GM21529 (cell line): ENCODE measurements at regions not wholly inside any gene's neighbourhood (a gene's known extent, or its start where the extent isn't known, plus 50 kb on each side); places are given as distances from the start of the nearest gene placed in this dataset.

Source experiments
- ATAC-seq: cut with Tn5 transposase; IDR thresholded peaks from one replicate; pipeline ENCODE4 v1.9.1; 2021; ENCODE audit not compliant: unreplicated experiment

DNA sequence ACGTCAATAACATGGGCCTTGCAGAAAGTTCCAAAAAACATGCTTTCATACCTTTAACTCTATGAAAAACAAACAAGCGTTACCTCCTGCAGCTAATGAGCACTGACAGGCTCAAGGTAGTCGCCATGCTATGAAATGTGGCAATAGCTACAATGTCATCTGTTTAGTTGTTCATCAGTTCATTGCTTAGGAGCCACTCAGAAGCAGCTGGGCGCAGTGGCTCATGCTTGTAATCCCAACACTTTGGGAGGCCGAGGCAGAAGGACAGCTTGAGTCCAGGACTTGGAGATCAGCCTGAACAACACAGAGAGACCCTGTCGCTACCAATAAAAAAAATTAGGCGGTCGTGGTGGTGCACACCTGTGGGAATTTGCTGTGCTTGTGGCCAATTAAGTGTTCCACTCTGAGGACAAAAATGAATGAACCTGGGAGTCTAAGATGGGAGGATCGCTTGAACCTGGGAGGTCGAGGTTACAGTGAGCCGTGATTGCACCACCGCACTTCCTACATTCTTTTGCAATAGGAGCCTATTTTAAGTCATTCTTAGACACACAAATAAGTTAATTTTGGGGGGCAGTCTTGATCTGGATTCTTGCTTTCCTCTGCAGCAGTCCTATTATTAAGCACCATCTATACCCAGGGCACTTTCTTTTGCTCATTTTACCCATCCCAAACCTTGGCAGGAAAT is 276.2 kb upstream of the KLF14 start:
- ATAC-seq = no peak

DNA sequence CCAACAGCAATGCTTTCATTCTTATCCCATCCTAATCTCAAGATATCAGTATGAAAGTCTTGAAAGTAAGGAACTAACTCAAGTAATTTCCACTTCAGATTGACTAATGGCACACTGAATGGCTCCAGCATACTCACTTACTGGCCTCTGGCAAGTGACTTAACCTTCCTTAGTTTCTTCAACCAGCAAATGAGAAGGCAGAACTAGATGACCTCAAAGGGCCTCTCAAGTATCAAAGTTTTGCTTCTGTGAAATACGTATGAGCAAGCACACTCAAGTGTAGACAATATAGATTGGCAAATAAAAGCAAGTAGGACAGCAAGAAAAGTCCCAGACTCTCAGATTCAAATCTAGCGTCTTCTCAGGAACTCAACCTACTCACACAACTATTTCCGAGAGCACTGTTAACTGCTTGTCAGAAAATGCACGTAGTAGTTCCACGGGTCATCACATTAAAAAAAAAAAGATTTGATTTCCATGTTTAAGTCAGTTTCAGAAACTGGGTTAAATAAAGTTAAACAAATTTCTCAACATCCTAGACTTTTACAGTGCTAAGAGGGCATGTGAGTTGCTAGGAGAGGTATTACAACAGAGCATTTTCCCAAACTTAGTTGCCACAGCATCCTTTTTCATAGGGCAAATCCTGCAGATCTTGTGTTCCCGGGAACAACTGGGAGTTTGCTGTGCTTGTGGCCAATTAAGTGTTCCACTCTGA is 276.9 kb upstream of the KLF14 start:
- ATAC-seq = peak; percentile 28

DNA sequence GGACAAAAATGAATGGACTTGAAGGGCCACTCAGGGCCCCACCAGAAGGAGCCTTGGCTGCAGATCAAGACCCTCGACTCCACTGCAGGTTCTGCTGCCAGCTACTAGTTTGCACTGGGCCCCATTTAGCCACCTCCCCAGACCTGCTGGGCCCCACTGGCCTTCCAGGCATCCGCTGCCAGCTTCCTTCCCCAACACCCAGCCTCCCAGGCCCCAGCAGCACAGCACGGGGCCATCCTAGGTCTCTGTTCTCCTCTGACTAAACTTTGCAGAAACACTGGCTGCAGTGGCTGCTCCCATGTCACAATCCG is 277.4 kb upstream of the KLF14 start:
- no peak for ATAC-seq

DNA sequence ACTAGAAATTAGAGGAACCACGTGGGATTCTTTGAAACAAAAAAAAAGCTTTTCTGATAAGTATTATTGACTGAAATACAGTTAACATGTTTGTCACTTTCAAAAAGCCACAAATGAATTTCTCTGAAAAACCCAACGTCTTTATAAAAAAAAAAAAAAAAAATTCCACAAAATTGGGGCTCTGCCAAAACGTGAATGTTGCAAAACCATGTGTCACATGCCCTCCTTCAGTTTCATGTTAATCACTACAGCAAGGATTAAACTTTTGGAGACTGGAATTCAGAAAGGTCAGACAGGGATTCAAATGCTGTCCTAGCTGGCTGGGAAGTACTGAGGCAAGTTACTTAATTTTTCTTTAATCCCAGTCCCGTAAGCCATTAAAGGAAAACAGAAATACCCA is 278.0 kb upstream of the KLF14 start:
- ATAC-seq = no peak

DNA sequence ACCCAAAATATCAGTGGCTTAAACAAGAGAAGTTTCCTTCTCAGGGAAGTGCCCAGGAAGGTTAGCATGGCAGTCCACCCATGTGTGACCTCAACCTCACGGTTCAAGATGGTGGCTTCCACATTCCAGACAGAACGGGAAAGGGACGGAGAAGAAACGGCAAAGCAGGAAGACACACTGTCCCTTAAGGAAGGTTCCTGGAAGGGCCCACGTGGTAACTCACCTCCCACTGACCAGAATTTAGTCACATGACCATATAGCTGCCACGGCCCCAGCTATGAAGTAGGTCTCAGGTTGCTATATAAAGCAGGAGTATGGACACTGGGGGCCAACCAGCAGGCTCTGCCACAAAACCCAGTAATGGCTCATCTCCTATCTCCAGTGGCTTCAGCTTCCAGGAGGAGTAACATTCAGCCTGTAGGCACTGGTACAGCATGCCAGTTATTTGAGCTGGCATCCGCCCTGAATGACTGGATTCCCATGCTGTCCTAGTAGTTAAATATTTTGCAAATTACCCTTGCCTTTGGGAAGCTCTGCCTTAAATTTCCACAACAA is 278.5 kb upstream of the KLF14 start:
- no peak for ATAC-seq

DNA sequence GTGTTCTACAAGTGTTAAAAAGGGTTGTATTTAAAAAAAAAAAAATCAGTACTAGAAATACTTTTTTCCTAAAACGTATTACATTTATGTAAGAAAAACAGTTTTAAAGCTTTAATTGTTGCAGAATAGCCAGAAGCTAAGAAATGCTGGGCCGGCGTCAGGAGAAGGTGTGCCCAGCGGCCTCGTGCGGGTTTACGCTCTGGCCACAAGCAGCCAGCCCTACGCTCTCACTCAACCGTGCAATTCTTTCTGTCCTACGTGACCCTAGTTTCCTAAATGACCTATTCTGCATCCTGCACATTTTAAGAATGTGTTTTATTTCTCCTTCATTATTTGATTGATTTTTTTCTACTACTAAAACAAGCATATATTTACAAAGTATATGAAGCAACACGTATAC is 279.7 kb upstream of the KLF14 start:
- ATAC-seq = no peak

DNA sequence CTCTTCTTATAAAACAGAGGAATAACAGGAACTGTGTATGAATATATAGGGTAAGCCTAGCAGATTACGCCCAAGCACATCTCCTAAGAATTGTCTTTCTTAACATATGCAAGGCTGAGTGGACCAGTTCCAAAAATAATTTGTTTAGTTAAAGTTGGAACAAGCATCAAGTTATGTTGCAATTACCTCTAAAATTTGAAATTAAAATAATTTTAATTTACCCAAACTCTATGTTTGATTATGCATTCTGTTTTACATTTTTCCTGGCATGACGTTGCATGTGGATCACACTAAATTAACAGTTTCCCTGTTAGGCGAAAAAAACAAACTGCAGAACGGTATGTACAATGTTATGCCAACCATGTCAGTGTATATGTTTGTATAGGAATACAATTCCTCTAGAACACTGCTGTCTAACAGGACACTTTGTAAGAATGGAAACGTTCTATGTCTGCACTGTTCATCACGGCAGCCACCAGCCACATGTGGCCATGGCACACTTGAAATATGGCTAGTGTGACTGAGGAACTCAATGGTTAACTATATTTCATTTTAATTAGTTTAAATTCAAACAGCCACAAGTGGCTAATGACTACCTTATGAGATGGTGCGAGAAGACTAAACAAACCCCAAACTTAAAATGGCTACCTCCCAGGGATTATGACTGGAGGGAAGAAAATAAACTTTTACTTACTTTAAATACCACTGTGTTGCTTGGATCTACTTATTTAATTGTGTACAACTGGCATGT is 281.1 kb upstream of the KLF14 start:
- ATAC-seq = no peak

DNA sequence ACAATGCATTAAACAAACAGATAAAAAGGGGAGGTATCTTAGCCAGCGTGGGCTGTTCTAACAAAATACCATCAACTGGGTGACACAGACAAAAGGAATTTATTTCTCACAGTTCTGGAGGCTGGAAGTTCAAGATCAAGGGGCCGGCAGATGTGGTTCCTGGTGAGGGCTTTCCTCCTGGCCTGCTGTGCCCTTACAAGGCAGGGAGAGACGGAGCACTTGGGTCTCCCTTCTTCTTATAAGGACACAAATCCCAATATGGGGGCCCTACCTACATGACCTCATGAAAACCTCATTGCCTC is 281.6 kb upstream of the KLF14 start:
- no peak for ATAC-seq

DNA sequence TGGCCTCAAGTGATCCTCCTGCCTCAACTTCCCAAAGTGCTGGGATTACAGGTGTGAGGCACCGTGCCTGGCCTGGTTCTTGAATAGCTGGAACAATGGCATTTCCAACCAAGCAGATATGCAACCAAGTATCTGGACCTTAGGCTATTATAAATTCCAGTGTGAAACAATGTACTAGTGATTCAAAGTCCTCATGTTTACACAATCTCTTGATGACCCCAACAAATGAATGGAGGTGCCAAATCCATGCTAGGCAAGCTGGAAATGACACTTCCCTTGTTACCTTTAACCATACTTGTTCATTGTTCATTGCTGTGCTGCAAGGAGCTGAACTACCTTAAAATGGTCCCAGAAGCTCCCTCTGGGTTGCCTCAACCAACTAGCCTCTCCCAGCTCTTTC is 282.2 kb upstream of the KLF14 start:
- ATAC-seq = no peak

DNA sequence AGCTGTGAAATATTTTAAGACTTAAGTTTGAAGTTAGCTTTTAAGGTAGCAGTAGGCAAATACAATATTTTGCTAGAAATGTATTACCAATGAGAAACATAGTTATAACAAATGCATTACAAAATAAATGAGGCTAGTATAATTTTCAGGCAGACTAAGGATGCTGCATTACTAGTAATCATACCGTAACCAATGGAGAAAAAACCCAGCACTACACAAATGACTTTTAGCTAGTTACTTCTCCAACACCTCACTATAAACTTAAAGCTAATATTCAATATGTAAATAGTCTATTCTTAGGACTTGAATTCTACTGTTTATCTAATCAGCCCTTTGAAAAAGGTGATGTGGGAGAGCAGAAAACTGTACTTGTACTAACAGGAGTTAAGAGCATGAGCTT is 285.3 kb upstream of the KLF14 start:
- no peak for ATAC-seq

DNA sequence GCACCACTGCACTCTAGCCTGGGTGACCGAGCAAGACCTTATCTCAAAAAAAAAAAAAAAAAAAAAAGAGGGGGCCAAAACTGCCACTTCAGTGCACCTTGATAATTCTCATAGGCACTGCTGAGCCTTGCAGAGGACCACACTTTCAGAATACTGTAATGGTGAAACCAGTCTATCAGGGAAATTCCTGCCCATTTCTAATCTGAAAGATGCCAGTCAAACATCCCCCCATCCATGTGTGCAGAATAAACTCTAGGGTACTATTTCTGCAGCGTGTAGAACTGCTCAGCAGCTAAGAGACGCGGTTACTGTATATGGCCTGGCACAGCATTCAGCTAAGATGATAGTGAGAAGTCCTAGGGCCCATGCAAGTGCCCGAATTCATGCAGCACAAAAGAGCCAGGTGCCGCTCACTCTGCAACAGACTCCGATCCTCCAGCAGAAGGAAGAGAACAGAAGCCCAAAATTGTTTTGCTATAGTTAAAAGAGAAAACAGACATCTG is 286.8 kb upstream of the KLF14 start:
- peak; percentile 40 for ATAC-seq

DNA sequence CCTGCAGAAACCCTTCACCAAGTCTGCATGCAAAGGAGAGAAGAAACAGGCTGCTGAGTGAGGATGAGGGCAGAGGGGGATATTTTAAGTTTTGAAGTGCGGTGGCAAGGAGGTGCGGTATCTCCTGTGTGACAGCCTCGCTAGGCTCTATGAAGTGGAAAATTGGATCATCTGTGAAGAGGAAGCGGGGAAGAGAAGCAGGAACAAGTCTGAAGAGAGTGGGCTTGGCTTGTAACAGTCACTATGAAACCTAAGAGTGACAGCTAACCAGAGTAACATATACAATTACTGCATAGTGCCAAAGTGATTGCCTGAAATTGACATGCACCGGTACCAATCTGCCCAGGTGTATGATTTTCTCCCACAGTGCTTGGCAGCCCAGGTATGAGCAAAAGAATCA is 287.5 kb upstream of the KLF14 start:
- peak; percentile 50 for ATAC-seq

DNA sequence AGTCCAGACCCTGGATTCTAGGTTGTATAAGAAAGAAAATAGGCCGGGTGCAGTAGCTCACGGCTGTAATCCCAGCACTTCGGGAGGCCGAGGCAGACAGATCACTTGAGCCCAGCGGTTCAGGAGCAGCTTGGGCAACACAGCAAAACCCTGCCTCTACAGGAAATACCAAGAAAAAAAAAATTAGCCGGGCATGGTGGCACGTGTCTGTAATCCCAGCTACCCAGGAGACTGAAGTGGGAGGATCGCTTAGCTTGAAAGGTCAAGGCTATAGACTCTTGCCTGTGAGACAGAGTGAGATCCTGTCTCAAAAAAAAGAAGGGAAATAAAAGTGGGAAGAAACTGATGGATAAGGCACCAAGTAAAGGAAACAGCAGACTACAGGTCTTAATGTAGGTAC is 287.9 kb upstream of the KLF14 start:
- no peak for ATAC-seq

DNA sequence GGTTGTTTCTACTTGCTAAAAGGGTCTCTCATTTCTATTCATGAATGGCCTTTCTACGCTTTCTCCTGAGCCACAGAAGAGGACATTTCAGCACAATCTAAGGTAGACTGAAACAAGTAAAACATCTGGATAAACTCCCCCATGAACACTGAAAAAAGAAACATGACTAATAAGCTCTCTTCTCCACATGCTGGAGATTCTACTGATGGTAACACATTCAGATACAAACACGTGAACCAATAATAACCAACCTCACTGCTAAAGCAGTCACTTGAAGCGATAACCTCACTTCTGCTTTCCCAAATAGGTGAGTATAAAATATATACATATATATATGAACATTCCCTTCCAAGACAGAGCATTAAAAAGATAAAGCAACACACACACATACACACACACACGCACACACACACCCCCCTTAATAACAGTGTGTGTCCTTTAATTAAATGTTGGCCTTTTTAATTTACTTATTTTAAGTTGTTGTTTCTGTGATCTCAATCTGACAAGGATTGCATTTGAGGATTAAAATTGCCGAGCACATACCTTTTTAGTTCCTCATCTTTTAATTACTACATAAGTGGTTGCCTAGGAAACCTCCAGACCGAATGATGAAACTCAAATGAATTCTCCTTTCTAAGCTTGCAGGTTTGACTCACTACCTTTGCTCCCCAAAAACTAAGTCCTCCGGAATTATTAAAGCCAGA is 292.4 kb upstream of the KLF14 start:
- ATAC-seq = peak; percentile 50

DNA sequence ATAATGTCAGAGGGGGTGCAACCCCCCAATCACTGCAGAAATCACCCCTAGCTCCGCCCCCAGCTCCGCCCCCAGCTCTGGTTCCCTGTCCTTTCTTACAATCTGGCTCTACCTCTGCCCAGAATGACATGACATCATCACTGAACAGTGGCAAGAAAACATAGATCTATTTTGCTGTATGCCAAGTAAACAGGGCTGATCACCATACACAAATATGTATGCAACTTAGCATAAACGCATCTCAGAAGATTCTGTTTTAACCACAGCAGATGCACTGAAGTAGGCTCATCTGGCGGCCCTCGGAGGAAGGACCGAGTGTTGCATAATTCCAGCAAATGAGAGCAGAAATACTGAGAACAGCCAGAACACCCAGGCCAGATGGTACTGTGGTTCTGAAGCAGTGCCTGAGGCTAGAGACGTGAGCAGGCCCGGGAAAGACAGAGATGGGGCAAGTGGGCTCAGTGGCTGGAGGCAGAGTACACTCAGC is 293.3 kb upstream of the KLF14 start:
- ATAC-seq = peak; percentile 38

DNA sequence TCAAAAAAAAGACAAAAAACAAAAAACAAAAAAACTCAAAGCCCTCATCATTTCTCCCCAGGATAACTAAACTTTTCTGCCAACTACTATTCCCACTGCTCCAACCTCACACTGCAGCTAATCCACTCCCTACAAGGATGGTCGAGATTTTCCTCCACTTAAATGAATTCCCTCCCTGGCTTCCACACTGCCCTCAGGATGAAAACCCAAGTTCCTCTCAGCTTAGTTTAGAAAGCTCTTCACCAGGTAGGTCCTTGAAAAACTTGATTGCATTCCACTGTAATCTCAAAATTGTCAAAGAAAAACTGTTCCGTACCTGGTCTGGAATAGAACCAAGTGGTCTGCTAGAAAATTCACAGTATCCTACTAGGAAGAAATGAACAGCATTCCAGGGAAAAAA is 294.3 kb upstream of the KLF14 start:
- ATAC-seq = no peak

DNA sequence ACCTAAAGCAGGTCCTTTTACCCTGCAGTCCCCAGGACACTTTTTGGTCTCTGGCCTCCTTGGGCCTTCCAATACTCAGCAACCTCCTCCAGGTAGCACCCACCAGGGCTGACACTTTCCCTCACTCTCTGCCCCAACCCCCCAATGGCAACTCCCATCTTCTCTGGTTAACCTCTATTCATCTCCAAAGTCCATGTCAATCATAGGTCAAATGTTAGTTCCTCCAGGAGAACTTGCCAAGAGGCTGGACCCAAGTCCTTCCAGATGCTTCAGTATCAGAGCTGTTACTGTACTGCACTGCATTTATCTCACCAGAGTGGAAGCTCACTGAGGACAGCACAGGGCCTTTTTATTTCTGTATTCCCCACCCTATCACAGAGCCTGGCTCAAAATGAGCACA is 295.0 kb upstream of the KLF14 start:
- no peak for ATAC-seq

DNA sequence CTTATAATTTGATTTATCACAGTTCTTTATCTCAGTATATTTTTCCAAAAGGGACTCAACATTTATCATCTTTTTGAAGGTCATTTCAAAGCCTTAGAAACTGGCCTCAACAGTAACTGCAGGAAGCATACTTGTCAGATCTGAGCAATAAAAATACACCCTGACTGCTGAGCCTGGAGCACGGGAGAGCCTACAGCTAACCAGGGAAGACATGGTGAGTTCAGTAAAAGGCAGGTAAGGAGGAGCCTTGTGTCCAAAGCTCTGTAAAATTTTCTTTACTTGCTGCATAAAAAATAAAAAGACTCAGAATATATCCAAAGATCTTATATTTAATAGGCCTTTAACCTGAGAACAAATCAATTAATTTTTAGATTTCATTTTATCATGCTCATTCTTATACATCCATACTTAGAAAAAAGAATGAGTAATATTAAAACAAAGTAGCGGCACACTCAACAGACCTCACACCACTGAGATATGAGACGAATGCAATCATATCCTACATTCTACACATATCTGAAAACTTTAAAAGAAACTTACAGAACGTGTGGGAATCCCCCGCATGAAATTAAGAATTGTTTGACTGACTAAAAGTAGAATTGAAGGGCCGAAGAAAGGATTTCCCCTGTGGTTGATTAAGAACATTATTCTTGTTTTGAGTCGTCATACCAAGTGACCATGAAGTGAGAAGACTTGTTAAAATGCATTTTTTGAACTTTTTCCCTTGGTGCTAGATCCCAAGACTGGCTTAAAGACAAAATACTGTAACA is 296.4 kb upstream of the MKLN1 start:
- peak; percentile 74 for ATAC-seq

DNA sequence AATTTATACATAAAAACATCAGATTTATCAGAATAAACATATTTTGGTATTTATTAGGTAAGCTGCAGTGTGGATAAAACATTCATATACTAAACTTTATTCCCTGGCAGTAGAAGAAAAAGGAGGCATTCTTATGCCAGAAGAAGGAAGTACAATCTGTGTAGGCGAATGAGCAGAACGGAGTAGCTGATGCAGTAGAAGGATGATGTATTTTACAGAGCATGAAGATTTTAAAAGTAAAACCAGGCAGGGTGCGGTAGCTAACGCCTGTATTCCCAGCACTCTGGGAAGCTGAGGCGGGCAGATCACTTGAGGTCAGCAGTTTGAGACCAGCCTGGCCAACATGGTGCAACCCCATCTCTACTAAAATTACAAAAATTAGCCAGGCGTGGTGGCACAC is 294.9 kb upstream of the MKLN1 start:
- no peak for ATAC-seq

DNA sequence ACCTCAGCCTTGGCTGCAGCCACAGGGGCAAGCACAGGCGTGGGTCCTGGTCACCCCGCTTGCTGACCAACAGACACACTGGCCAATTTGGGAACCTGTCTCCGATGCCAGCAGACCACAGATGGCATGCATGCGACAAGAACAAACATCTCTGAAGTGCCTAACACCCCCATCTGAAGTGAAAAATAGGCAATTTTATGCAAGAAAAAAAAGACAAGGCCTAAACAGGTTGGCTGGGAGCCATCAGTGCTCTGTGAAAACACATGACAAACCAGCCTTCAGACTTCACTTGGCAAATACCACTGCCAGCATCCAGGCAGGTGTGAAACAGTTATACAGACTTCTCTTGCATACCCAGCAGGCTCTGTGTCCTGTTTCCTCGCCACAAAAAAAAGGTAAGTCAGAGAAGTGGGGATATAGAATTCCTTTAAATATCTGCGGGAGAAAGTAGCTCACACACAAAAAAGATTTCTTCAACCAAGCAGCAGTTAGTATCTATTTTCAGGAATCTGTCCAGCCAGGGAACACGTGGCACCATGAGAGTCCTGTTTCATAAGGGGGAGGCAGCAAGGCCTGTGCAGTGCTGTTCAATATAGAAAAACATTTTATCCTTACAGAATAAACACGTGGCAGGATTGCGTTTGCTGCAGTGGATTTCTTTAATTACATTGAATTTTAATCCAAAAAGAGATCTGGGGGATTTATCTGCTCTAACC is 293.4 kb upstream of the MKLN1 start:
- ATAC-seq = no peak
